ENCODE measurements at regions not wholly inside any gene's neighbourhood (a gene's known extent, or its start where the extent isn't known, plus 50 kb on each side); places are given as distances from the start of the nearest gene placed in this dataset.

GRCh38 chr14:71395636-71396035 is 488.4 kb downstream of the PCNX1 start:
- TF ChIP-seq CTCF (IDR thresholded peaks at IDR 0.05; ENCODE audit: borderline replicate concordance, extremely low read depth, low read length, poor library complexity, severe bottlenecking) (no peak), EZH2 (IDR thresholded peaks at IDR 0.05; ENCODE audit: borderline replicate concordance, low read depth, low read length, severe bottlenecking) (no peak)

Data from DND-41 (cell line).